HG02642 (cell line): ENCODE measurements at regions not wholly inside any gene's neighbourhood (a gene's known extent, or its start where the extent isn't known, plus 50 kb on each side); places are given as distances from the start of the nearest gene placed in this dataset.
A peak's percentile ranks its signal among the peaks of the same experiment; 100 is the strongest.
"Not testable (repeated sequence)": the region's sequence is repeated elsewhere in the genome, so short reads cannot be mapped to it uniquely, and the experiment has no call there.

Source experiments
- ATAC-seq: cut with Tn5 transposase; IDR thresholded peaks from one replicate; pipeline ENCODE4 v1.9.1; 2021; ENCODE audit warnings: mild to moderate bottlenecking; ENCODE audit not compliant: unreplicated experiment, poor library complexity

DNA sequence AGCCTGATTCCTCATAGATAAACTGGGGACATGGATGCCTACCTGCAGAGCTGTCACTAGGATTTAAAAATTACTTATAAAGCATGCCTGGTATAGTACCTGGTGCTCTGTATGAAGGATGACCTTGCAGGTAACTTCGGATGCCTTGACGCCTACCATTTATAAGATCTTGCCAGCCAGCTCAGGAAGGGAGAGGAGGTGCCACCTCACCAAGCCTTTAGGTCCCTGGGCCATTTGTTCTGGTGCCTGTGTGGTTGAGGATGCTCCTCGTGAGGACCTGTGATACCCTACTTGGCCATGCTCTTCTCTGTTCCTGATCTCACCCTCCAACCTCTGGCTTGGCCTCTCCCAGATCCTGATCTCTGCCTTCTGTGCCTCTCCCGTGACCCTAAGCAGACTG is 85.2 kb downstream of the FDX1 start:
- no peak for ATAC-seq

DNA sequence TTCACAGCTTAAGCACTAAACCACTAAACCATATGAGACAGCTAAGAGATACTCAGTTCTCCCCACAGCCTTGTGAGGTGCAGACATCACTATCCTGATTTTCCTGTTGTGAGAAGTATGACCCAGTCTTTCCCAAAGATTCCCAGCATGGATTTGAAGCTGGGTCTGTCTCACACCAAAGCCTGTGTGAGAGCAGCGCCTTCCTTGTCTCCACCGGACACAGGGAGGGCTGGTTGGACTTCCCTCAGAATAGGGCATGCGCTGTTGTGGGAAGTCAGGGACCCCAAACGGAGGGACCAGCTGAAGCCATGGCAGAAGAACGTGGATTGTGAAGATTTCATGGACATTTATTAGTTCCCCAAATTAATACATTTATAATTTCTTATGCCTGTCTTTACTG is 87.6 kb downstream of the FDX1 start:
- not testable (repeated sequence) for ATAC-seq

DNA sequence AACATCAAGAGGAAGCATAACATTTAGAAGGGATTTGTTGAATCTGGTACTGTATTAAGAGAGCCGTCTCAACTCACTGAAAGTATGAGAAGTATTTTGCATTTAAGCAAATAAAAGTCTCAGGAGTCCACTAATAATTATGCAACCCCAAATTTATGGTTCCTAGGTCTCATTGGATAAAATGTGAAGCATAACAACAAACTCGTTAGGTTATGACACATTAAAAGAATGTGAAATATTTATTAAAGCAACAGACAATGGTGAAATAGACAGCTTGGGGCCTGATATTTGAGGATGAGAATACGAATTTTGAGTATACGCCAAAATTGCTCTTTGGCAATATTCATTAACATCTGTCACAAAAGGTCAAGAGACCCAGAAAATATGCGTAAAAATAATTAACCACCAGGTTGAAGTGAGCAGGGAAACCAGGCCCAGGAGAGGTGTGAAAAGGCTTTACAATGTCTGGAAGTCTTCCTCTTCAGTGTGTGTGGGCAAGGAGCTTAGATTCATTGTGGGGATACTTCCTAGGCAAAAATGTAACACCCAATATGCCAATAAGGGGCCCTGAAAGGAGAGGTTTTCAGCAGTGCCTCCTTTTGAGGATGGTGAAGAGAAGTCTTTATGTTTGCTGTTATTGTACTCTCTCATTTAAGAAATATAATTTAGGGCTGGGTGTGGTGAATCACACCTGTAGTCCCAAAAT is 89.2 kb downstream of the FDX1 start:
- ATAC-seq, result no peak

DNA sequence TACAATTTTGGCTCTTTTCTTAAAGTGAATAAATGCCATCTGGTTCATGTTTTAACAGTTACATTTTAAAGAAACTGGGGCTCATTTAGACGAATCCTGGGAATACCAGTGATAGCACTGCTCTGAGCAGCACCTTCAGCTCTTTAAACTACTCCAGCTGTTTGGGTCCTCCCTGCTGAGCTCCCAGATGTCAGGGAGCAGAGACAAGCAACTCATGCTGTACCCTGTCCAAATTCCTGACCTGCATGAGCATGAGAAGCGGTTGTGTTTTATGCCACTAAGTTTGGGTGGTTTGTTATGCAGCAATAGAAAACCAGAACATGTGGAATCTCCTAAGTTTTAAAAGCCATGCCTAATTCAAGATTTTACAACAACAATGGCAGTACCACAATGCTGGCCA is 90.0 kb downstream of the FDX1 start:
- ATAC-seq, result no peak

DNA sequence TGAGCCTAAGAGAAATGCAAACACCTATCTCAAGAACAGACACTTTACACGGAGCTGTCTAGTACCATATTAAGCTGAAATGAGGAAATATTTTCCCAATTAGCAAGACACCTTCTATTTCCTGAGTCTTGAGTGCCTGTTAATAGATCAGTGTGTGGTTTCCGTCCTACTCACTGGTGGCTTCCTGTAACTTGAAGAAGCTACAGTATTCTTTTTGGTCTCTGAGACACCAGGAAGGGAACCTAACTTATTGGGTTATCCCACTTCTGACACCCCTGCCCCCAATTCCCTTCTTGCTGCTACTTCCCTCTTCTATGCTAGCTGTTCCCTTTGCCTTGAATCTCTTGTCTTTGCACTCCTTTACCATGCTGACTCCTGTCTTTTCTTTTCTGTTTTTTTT is 92.7 kb downstream of the FDX1 start:
- no peak for ATAC-seq

DNA sequence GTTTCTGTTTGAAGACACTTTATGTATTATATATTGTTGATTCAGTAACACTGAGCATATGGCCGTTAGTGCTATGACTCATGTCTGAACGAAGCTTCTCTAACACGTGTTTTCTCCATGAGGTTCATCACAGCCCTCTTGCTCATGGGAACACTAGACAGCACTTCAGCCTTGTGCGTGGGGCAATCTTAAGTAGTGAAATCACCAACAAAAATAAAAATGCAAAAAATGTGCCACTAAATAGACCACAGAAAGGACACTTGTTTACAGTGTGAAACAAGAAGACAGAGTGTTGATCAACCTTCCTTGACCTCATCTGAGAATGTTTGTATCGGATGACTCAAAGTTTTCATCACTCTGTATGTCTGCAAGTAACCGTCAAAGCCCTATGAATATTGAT is 94.5 kb downstream of the FDX1 start:
- no peak for ATAC-seq

DNA sequence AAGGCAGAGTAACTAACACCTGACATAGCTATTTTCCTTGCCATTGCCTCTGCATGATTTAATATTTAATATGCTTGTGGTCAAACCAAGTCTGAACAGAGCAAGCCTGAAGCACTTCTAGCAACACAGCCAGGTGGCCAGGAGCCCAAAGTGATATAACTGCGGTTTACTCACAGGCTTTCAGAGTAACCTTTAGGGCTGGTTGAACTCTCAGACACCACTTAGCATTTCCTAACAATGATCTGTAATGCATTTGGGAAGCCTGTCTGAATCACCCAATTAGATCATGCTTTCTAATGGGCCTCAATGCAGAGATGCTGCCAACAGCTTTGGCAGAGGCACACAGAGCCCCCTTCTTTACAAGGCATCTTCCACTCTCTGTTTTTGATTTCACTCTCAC is 96.1 kb downstream of the FDX1 start:
- peak; percentile 87 for ATAC-seq

DNA sequence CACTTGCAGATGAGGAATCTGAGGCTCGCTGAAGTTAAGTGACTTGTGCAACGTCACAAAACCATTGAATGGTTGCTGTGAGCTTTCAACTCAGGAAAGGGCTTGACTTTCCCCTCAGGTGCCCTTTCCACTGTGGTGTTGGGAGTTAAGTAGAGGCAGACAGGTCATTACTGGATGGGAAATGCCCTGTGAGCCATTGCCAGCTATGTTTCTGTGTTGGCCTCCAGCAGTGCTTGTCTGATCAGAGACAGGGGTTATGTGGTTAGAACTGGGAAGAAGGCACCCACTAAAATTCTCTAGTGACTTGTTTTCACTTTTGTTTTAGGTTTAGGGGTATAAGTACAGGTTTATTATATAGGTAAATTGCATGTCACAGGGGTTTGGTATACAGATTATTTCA is 96.6 kb downstream of the FDX1 start:
- ATAC-seq, result peak; percentile 71
